T-cell (primary cell): ENCODE measurements at regions not wholly inside any gene's neighbourhood (a gene's known extent, or its start where the extent isn't known, plus 50 kb on each side); places are given as distances from the start of the nearest gene placed in this dataset.

ENCODE experiments used
- ATAC-seq, 4 experiments: fragments of 200-7000 bp in 3 of 4; fragments of 150-1000 bp in 1 of 4; cut with Tn5 transposase; replicated peaks in 1 of 4; 1 replicate in 3 of 4; 2 replicates in 1 of 4; pipeline ENCODE4 v1.10.0; 2021; ENCODE audit warnings: moderate library complexity in 3 of 4, mild to moderate bottlenecking in 2 of 4, moderate number of reproducible peaks in 1 of 4
- CTCF ChIA-PET, 2 donors: fragments of 300-600 bp; sonication (Branson Sonifier 250); formaldehyde crosslinking; loops; one replicate each; lab custom pipeline; 2022; ENCODE audit warnings: antibody characterized with exemption in 2 of 2; lab: Charles Lee
- POLR2A ChIA-PET, 2 donors: fragments of 300-600 bp; sonication (Branson Sonifier 250); formaldehyde crosslinking; loops; one replicate each; lab custom pipeline; 2022; ENCODE audit warnings: antibody characterized with exemption in 2 of 2; lab: Charles Lee
- DNase-seq, 35 experiments: peaks; one replicate each; pipeline versions ENCODE4 v3.0.0 to v3.0.0-alpha.2; 2013 to 2023
- H3K27ac ChIP-seq: one replicate; pipeline ENCODE4 v1.5.1; 2013; ENCODE audit warnings: low read length
- H3K27me3 ChIP-seq, 2 experiments: replicated peaks in 1 of 2; 1 replicate in 1 of 2; 2 replicates in 1 of 2; pipeline versions ENCODE4 v1.6.1 to v1.7.0; 2013; ENCODE audit warnings: low read length in 1 of 2, mixed read lengths in 1 of 2; ENCODE audit not compliant: control insufficient read depth in 2 of 2, insufficient read depth in 2 of 2; ENCODE audit errors: extremely low read depth in 1 of 2
- H3K36me3 ChIP-seq, 2 donors: 1 replicate in 1 of 2; 2 replicates in 1 of 2; pipeline versions ENCODE4 v1.6.1 to v1.7.0; 2013; ENCODE audit warnings: low read length in 1 of 2; ENCODE audit not compliant: control insufficient read depth in 2 of 2, insufficient read depth in 1 of 2; ENCODE audit errors: extremely low read depth in 1 of 2
- H3K4me1 ChIP-seq, 2 experiments: 1 replicate in 1 of 2; 2 replicates in 1 of 2; pipeline versions ENCODE4 v1.6.1 to v1.7.0; 2013; ENCODE audit warnings: low read length in 2 of 2, mixed read lengths in 1 of 2; ENCODE audit not compliant: insufficient read depth in 2 of 2, control insufficient read depth in 1 of 2; ENCODE audit errors: extremely low read depth in 1 of 2
- H3K4me3 ChIP-seq, 2 donors: 1 replicate in 1 of 2; 2 replicates in 1 of 2; pipeline versions ENCODE4 v1.5.1 to v1.7.0; 2013; ENCODE audit warnings: mild to moderate bottlenecking in 2 of 2, low read length in 1 of 2, moderate library complexity in 1 of 2; ENCODE audit not compliant: control insufficient read depth in 1 of 2; ENCODE audit errors: extremely low read depth in 1 of 2
- H3K9me3 ChIP-seq: 2 replicates; pipeline ENCODE4 v1.7.0; 2013
- H3K27ac Mint-ChIP-seq, 2 donors: one replicate each; pipeline ENCODE4 v1.8.0; 2020 to 2021; ENCODE audit warnings: mild to moderate bottlenecking in 2 of 2, mixed read lengths in 2 of 2
- H3K27me3 Mint-ChIP-seq, 2 donors: one replicate each; pipeline ENCODE4 v1.8.0; 2021 to 2022; ENCODE audit warnings: mixed read lengths in 2 of 2
- H3K36me3 Mint-ChIP-seq: one replicate; pipeline ENCODE4 v1.8.0; 2021; ENCODE audit warnings: mixed read lengths
- H3K4me1 Mint-ChIP-seq, 3 donors: one replicate each; pipeline ENCODE4 v1.8.0; 2020 to 2022; ENCODE audit warnings: mixed read lengths in 3 of 3, mild to moderate bottlenecking in 1 of 3
- H3K4me3 Mint-ChIP-seq, 3 donors: one replicate each; pipeline ENCODE4 v1.8.0; 2020 to 2022; ENCODE audit warnings: mild to moderate bottlenecking in 3 of 3, mixed read lengths in 3 of 3, moderate library complexity in 3 of 3
- H3K9me3 Mint-ChIP-seq, 3 donors: one replicate each; pipeline ENCODE4 v1.8.0; 2020 to 2022; ENCODE audit warnings: mixed read lengths in 3 of 3
- whole genome bisulfite sequencing: methylation state at CpG from one replicate; pipeline ENCODE4 v1.1.5; 2013; ENCODE audit warnings: missing lambda C conversion rate; ENCODE audit not compliant: insufficient coverage; 5-methylcytosine and 5-hydroxymethylcytosine counted together

GRCh38 chr2:182591774-182592173, 124.3 kb upstream of the DNAJC10 start:
- H3K9me3 ChIP-seq = no peaks in the 10 kb centered on the region
- no peak overlapping the region for H3K4me3 ChIP-seq
- H3K9me3 Mint-ChIP-seq = no peaks in the 10 kb centered on the region
- no CpG with 5 or more reads among the region's 1 CpG for WGBS
- H3K27ac Mint-ChIP-seq = no peak overlapping the region
- ATAC-seq = no peak
- POLR2A ChIA-PET = no interaction called here
- H3K4me1 Mint-ChIP-seq = no peaks in the 10 kb centered on the region
- H3K27ac ChIP-seq = no peak overlapping the region
- CTCF ChIA-PET = no interaction called here
- H3K4me1 ChIP-seq = no peaks in the 10 kb centered on the region
- H3K36me3 ChIP-seq = no peaks in the 10 kb centered on the region
- H3K36me3 Mint-ChIP-seq = no peaks in the 10 kb centered on the region
- H3K4me3 Mint-ChIP-seq = no peak overlapping the region
- peaks cover 9 to 12% of the 10 kb centered on the region in 2 donors for H3K27me3 Mint-ChIP-seq
- DNase-seq = no peak
- peaks cover 0 to 3% of the 10 kb centered on the region in 2 experiments for H3K27me3 ChIP-seq

- Mint-ChIP-seq H3K36me3 (no peaks in the 10 kb centered on the region), H3K4me3 (no peak overlapping the region), H3K27me3 (peaks cover 12% of the 10 kb centered on the region in 2 donors), H3K9me3 (no peaks in the 10 kb centered on the region), H3K4me1 (no peaks in the 10 kb centered on the region), H3K27ac (no peak overlapping the region)
- Histone ChIP-seq H3K9me3 (no peaks in the 10 kb centered on the region), H3K4me3 (no peak overlapping the region), H3K4me1 (no peaks in the 10 kb centered on the region), H3K36me3 (no peaks in the 10 kb centered on the region), H3K27ac (no peak overlapping the region), H3K27me3 (peaks cover 0 to 7% of the 10 kb centered on the region in 2 experiments)
- no peak for ATAC-seq
- WGBS = no CpG with 5 or more reads among the region's 4 CpGs
- ChIA-PET POLR2A (no interaction called here), CTCF (no interaction called here)
- no peak for DNase-seq
Measured at GRCh38 chr2:182592691-182593393, 123.2 kb upstream of the DNAJC10 start.

- CTCF ChIA-PET = no interaction called here
- POLR2A ChIA-PET = no interaction called here
Measured at GRCh38 chr2:182593394-182593975, 122.6 kb upstream of the DNAJC10 start.

GRCh38 chr2:182594286-182594685, 121.8 kb upstream of the DNAJC10 start:
- WGBS = no CpG with 5 or more reads among the region's 1 CpG
- no peaks in the 10 kb centered on the region for H3K4me1 Mint-ChIP-seq
- H3K36me3 ChIP-seq = no peaks in the 10 kb centered on the region
- no peak overlapping the region for H3K27ac Mint-ChIP-seq
- ATAC-seq (no peak), DNase-seq (no peak)
- no peaks in the 10 kb centered on the region for H3K36me3 Mint-ChIP-seq
- H3K4me1 ChIP-seq = no peaks in the 10 kb centered on the region
- H3K4me3 Mint-ChIP-seq = no peak overlapping the region
- H3K27me3 Mint-ChIP-seq = peaks cover 10 to 16% of the 10 kb centered on the region in 2 donors
- H3K27ac ChIP-seq = no peak overlapping the region
- POLR2A ChIA-PET = no interaction called here
- no peaks in the 10 kb centered on the region for H3K9me3 Mint-ChIP-seq
- CTCF ChIA-PET = no interaction called here
- peaks cover 0 to 10% of the 10 kb centered on the region in 2 experiments for H3K27me3 ChIP-seq
- H3K4me3 ChIP-seq = no peak overlapping the region
- H3K9me3 ChIP-seq = no peaks in the 10 kb centered on the region

More at GRCh38 chr2:182593394-182593975, 122.6 kb upstream of the DNAJC10 start:
- Mint-ChIP-seq H3K9me3 (no peaks in the 10 kb centered on the region), H3K4me3 (no peak overlapping the region), H3K36me3 (no peaks in the 10 kb centered on the region), H3K27me3 (peaks cover 12 to 14% of the 10 kb centered on the region in 2 donors), H3K4me1 (no peaks in the 10 kb centered on the region), H3K27ac (no peak overlapping the region)
- no peaks in the 10 kb centered on the region for H3K9me3 ChIP-seq
- H3K4me1 ChIP-seq = no peaks in the 10 kb centered on the region
- no peaks in the 10 kb centered on the region for H3K36me3 ChIP-seq
- no CpG with 5 or more reads among the region's 3 CpGs for WGBS
- DNase-seq (no peak), ATAC-seq (no peak)
- peaks cover 0 to 7% of the 10 kb centered on the region in 2 experiments for H3K27me3 ChIP-seq
- no peak overlapping the region for H3K4me3 ChIP-seq
- H3K27ac ChIP-seq = no peak overlapping the region

GRCh38 chr2:182595650-182596049, 120.4 kb upstream of the DNAJC10 start:
- no CpG with 5 or more reads among the region's 2 CpGs for WGBS
- Mint-ChIP-seq H3K4me3 (no peak overlapping the region), H3K27me3 (peaks cover 8 to 15% of the 10 kb centered on the region in 2 donors), H3K9me3 (no peaks in the 10 kb centered on the region), H3K27ac (no peak overlapping the region), H3K36me3 (no peaks in the 10 kb centered on the region), H3K4me1 (no peaks in the 10 kb centered on the region)
- ChIA-PET CTCF (no interaction called here), POLR2A (no interaction called here)
- Histone ChIP-seq H3K9me3 (no peaks in the 10 kb centered on the region), H3K36me3 (no peaks in the 10 kb centered on the region), H3K27me3 (peaks cover 0 to 10% of the 10 kb centered on the region in 2 experiments), H3K4me3 (no peak overlapping the region), H3K4me1 (no peaks in the 10 kb centered on the region), H3K27ac (no peak overlapping the region)
- no peak for ATAC-seq
- DNase-seq = no peak

- DNase-seq (no peak), ATAC-seq (no peak)
- no peaks in the 10 kb centered on the region for H3K4me1 Mint-ChIP-seq
- no peaks in the 10 kb centered on the region for H3K36me3 Mint-ChIP-seq
- H3K4me3 Mint-ChIP-seq = no peak overlapping the region
- ChIA-PET CTCF (interaction anchor here in 1 of 2 donors (0.7 kb wide), 1 partner anchor 496 kb away, joined by 3 read pairs; no protein-coding TSS in a partner anchor), POLR2A (no interaction called here)
- Histone ChIP-seq H3K4me1 (no peaks in the 10 kb centered on the region), H3K36me3 (no peaks in the 10 kb centered on the region), H3K27ac (no peak overlapping the region), H3K4me3 (no peak overlapping the region), H3K27me3 (peaks cover 0 to 20% of the 10 kb centered on the region in 2 experiments), H3K9me3 (no peaks in the 10 kb centered on the region)
- no peaks in the 10 kb centered on the region for H3K9me3 Mint-ChIP-seq
- WGBS = no CpG with 5 or more reads among the region's 7 CpGs
- no peak overlapping the region for H3K27ac Mint-ChIP-seq
- peaks cover 8 to 13% of the 10 kb centered on the region in 2 donors for H3K27me3 Mint-ChIP-seq
Measured at GRCh38 chr2:182597570-182598295, 118.3 kb upstream of the DNAJC10 start.
